ENCODE measurements at regions not wholly inside any gene's neighbourhood (a gene's known extent, or its start where the extent isn't known, plus 50 kb on each side); places are given as distances from the start of the nearest gene placed in this dataset.

- no peak for DNase-seq (ENCODE audit: low read depth)
Observed at GRCh38 chr2:129709956-129710598, 269.4 kb upstream of the RAB6C start.

DNA sequence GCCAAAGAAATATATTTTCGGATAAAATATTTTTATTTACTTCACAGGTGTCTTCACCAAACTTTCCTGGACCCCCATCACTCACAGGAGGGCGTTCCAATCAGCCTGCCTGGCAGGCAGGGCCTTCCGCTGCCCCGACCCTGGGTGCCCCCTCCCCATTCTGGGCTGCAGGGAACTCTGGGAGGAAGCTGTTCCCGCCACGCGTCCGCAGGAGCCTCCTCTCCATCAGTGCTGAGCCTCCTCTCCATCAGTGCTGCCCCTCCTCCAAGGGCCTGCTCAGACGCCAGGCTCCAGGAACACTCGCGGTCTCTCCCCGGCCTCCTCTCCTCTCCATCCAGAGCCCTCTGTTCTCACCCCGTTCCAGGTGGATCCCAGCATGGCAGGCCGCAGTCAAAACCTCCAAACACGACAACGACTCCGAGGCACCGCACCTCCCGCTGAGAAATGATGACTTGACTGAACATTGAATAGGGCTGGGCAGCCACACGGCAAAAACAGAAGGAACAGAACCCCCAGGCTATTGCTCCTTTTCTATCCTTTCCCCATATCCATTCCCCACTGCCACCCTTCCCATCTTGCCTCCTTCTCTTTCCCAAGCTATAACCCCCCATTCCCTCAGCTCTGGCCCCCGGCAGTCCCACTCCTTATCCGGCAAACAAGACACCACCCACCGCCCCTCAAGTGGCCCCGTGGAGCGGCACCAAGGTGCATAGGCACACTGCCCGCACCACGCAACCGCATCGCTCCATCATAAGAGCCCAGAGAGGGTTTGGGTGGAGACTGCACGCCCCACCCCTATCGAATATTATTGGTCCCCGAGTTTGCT, 268.6 kb upstream of the RAB6C start:
- no peak for DNase-seq (ENCODE audit: low read depth)

DNA sequence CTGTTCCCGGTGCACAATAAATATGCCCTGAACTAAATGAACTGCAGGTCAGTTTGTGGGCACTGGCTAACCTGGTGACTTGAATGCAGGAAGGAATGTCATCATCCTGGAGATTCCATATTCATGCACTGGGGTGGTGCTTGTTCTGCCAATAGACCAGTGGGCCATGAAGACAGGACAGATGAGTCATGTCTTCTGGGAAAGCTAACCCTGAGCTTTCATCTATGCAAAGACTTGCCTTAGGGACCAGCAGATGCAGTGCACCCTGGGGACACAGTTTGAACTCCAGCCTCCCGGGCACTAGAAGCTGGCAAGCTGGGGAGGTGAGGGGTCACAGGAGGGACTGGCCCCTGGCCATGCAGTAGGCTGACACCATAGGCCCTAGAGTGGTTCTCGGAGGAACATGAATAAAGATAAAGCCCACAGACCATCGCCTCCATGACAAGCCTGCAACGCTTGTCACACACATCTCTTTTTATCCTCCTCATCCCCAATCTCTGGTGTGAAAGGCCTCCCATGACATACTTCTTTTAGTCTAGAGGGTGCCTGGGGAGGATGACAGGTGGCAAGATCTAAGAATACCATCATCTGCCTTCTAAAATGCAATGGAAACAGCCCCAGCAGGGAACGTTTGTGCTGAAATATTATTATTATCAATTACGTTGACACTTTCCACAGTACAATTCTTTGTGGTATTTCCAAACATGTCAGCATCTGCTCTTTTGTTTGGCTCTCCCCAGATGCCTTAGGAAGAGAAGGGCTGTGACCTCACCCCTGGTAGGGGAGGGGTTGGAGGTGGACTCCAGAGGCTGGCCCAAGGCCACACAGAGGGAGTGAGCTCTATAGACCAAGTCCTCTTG, 267.4 kb upstream of the RAB6C start:
- no peak for DNase-seq (ENCODE audit: low read depth)

DNA sequence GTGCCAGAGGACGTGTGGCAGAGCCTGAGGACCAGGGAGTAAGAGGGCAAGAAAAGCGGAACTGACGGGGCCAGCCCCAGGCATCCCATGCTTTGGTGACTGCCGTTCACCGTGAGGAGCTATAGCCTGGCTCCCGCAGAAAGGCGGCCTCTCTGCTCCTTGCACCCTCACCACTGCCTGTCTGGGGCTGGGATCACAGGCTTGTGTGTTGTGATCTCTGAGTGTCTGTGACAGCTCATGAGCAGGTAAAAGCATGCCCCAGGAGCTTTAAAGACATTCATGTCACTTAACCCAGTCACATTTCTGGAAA, 266.8 kb upstream of the RAB6C start:
- DNase-seq (ENCODE audit: low read depth), result no peak

- DNase-seq (ENCODE audit: low read depth), result no peak
Observed at GRCh38 chr2:129713337-129713736, 266.1 kb upstream of the RAB6C start.

GRCh38 chr2:129716781-129717559, 262.5 kb upstream of the RAB6C start:
- DNase-seq (ENCODE audit: low read depth), result no peak

- no peak for DNase-seq (ENCODE audit: low read depth)
Observed at GRCh38 chr2:129717560-129718130, 261.8 kb upstream of the RAB6C start.

DNA sequence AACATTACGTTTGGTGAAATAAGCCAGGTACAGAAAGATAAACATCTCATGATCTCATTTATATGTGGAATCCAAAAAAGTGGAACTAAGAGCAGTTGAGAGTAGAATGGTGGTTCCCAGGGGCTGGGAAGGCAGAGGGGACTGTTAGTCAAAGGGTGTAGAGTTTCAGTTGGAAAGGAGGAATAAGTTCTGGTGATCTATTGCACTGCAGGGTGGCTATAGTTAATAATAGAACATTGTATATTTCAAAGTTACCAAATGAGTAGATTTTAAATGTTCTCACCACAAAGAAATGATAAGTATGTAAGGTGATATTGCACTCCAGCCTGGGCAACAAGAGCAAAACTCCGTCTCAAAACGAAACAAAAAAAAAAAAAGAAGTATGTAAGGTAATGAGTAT, 260.1 kb upstream of the RAB6C start:
- DNase-seq (ENCODE audit: low read depth), result no peak

- no peak for DNase-seq (ENCODE audit: low read depth)
Observed at GRCh38 chr2:129720360-129720759, 259.1 kb upstream of the RAB6C start.

- no peak for DNase-seq (ENCODE audit: low read depth)
Observed at GRCh38 chr2:129720761-129721160, 258.7 kb upstream of the RAB6C start.

DNA sequence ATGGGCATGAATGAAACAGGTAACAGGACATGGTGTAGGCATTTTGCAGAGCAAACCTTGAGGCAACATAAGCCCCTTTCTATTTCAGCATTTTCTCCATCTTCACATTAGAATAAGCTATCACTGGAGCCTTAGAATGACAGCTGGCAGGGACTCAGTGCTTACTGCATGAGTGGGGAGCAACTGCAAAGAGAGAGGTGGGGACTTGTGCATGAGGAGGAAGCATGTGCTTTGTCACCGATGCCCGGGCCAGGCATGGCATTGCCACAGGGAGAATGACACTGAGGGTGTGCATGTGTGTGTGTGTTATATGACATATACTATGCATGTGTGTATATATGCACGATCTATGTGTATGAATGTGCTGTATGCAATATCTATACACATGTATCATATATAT, 258.2 kb upstream of the RAB6C start:
- no peak for DNase-seq (ENCODE audit: low read depth)

- no peak for DNase-seq (ENCODE audit: low read depth)
Observed at GRCh38 chr2:129721846-129722245, 257.6 kb upstream of the RAB6C start.

DNA sequence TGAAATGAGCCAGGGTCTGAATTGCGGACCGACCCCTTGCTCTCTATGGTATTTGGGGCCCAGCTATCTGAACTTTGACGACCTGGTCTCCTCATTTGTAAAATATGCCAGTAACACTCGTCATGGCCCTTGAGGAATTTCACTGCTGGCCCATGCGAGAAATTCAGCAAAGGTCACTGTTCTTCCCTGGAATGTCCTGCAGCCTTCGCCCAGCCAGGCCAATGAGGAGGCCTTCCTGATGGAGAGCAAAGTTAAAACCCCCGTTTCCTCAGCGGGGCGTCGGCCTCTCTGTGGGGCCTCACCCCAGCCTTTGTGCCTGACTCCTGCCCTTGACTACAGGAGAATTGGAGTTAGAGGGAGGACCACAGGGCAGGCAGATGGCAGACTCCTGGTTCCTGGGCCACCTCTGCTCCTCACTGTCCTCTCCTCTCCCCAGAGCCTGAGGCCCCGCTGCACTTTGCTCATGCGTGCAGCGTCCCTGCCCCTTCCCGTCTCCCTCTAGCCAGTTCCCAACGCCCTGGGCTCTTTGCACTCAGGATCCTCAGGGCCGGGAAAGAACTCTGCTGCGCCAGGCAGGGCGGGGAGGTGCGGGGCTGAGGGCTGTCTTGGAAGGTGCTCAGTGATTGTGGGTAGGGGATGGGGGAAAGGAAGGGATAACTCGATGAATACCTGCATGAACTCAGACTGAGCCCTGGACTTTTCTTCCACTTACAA, 257.0 kb upstream of the RAB6C start:
- DNase-seq (ENCODE audit: low read depth), result no peak

DNA sequence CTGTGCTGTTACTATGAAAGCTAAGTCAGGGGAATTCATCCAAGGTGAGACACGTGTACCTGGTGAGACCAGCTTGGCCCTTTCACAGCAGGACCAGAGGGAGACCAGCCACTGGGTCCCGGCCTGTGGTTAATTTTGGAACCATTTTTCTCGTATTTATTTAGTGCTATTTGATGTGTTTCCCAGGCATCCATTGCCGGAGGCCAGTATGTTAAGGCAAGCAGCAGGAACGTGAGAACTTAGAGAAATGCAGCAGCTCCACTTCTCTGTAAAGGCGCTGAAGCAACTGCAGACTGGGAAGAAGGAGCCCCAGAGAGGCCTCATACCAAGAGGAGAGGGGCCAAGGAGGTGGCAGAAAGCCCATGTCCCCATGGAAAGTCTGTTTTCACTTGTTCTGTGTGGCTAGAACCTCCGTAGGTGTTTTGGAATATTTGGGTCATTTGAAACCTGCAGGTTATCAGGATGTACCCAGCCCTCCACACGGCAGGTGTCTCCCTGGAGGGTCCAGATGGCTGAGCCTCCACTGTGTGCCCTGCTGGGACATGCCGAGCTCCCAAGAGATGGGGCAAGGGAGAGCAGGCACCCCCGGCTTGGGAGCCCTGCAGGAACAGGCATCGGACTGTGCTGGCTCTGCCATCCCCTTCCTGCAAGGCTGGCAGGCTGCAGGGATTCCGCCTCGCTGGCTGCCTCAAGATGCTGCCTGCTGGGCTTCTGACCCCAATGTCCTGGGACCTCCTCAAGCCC, 256.0 kb upstream of the RAB6C start:
- no peak for DNase-seq (ENCODE audit: low read depth)

DNA sequence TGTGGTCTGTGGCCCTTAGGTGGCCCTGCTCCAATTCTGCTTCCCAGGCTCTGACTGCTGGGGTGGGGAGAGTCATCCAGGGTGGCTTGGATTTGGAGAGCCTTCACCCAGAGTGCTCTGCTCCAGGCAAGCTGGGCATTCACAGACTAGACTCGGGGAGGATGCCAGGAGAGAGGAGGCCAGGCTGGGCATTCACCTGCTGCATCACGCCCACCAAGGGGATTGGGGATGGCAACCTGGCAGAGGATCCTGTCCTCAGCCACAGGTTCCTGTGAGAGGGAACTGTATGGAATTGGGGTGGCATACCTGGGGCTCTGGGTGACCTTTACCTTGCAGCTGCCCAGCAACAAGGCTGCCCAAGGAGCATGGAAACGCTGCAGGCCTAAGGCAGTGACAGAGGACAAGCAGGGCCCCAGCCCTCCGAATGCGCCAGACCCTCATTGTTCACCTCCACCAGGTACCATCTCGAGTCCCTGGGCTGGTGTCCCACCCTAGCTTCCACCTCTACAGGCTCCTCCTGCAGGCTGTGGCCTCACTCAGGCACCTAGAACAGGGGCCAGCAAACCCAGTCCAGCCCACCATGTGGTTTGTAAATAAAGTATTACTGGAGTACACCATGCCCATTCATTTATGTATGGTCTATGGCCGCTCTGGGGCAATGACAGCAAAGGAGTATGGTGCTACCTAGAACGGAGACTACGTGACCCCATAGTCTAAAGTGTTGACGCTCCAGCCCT, 255.3 kb upstream of the RAB6C start:
- no peak for DNase-seq (ENCODE audit: low read depth)

DNA sequence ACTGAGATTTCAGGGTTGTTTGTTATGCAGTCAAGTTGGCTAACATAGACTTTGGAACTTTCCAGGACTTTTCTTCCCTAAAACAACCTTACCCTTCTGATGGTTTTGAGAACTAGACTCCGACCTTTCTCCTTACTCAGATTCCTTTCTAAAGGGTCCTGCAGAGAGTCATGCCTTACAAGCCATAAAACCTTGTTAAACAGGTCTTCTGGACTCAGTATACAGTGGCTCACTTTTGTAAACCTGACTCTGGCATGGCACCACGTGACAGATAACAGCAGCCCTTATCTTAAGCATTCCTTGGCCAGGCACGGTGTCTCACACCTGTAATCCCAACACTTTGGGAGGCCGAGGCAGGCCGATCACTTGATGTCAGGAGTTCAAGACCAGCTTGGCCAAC, 253.2 kb upstream of the RAB6C start:
- no peak for DNase-seq (ENCODE audit: low read depth)

DNA sequence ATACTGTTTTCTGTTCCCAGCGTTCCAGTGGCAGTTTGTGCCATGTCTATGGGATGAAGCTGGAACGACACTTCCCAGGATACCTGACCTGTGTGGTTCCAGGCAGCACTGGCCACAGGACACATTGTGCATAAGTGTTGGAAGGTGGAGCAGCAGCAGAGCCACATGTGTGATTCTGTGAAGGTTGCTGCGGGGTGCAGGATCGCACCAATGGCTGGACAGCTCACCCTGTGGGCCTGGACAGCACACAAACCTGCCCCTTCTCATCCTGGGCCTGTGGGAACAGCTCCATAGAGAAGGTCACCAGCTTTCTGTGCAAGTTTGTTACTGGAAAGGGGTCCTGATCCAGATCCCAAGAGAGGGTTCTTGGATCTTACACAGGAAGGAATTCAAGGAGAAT, 252.2 kb upstream of the RAB6C start:
- no peak for DNase-seq (ENCODE audit: low read depth)

DNA sequence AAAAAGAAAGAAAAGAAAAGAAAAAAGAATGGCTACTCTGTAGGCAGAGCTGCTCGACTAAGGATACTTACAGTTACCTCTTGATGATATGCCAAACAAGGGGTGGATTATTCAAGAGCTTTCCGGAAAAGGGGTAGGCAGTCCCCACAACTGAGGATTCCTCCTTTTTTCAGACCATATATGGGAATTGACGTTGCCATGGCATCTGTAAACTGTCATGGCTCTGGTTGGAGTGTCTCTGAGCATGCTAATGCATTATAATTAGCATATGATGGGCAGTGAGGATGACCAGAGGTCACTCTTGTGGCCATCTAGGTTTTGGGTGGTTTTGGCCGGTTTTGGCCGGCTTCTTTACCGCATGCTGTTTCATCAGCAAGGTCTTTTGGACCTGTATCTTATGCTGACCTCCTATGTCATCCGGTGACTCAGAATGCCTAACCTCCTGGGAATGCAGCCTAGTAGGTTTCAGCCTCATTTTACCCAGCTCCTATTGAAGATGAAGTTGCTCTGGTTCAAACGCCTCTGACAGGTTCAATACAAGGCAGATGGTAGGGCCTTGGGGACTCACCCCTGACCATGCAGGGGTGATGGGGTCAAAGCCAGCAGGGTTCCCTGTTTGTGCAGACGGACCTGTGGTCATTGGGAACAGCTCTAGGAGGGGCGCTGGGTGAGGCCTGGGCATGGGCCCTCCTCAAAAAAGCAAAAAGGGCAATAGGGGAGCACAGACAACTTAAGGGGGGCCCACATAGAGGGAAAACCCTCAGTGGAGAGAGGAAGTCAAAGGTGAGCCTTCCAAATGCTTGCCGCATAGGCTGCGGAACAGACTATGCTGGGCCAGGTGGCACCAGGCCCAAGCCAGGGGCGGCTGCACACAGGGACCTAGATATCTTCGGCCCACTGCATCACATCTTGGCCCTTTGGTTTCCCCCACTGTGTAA, 251.2 kb upstream of the RAB6C start:
- no peak for DNase-seq (ENCODE audit: low read depth)

- no peak for DNase-seq (ENCODE audit: low read depth)
Observed at GRCh38 chr2:129729011-129729410, 250.5 kb upstream of the RAB6C start.

Data from stimulated activated CD8-positive, alpha-beta memory T cell treated with anti-CD3 and anti-CD28 coated beads, Interleukin-12 subunit alpha, Interleukin-12 subunit beta, amount 100 ng/mL, for 1 hour (primary cell).